IMR-90 (cell line): ENCODE measurements at regions not wholly inside any gene's neighbourhood (a gene's known extent, or its start where the extent isn't known, plus 50 kb on each side); places are given as distances from the start of the nearest gene placed in this dataset.

Experiments
- ATAC-seq: fragments of 200-7000 bp; cut with Tn5 transposase; 2 replicates; pipeline ENCODE4 v1.9.1; 2020; ENCODE audit warnings: low read depth, mild to moderate bottlenecking, moderate library complexity
- BruUV-seq: library from RNA; stranded (reverse); fragments of 400-500 nt; replicated peaks from 2 replicates; lab custom pipeline; 2021; lab: Mats Ljungman, UMichigan
- CTCF ChIA-PET: fragments of 300-600 bp; formaldehyde crosslinking; extraction: SDS; loops from one replicate; lab custom pipeline; 2021; ENCODE audit warnings: antibody characterized with exemption; lab: Yijun Ruan, JAX
- POLR2A ChIA-PET: fragments of 300-600 bp; sonication (Branson Sonifier 250); formaldehyde crosslinking; loops from one replicate; lab custom pipeline; 2022; ENCODE audit warnings: antibody characterized with exemption; ENCODE audit not compliant: unreplicated experiment; lab: Charles Lee
- DNase-seq: peaks from one replicate; pipeline ENCODE4 v3.0.0; 2013
- H2AFZ ChIP-seq: replicated peaks from 2 replicates; pipeline ENCODE3; 2013; ENCODE audit warnings: low read length, mild to moderate bottlenecking; ENCODE audit not compliant: poor library complexity
- H2AK5ac ChIP-seq: 2 replicates; pipeline ENCODE4 v1.6.1; 2013; ENCODE audit warnings: low read depth, low read length, inconsistent platforms
- H2AK9ac ChIP-seq: replicated peaks from 2 replicates; pipeline ENCODE3; 2013; ENCODE audit warnings: mild to moderate bottlenecking, low read depth, low read length, moderate library complexity; ENCODE audit not compliant: poor library complexity
- H2BK120ac ChIP-seq: 2 replicates; pipeline ENCODE4 v1.6.1; 2013; ENCODE audit warnings: low read depth, low read length, inconsistent platforms
- H2BK15ac ChIP-seq: 3 replicates; pipeline ENCODE4 v1.6.1; 2013; ENCODE audit warnings: low read depth, low read length, inconsistent platforms
- H2BK20ac ChIP-seq: 2 replicates; pipeline ENCODE4 v1.6.1; 2013; ENCODE audit warnings: low read depth, mild to moderate bottlenecking, inconsistent platforms, low read length, moderate library complexity
- H2BK5ac ChIP-seq: 2 replicates; pipeline ENCODE4 v1.6.1; 2013; ENCODE audit warnings: mild to moderate bottlenecking, low read depth, low read length, inconsistent platforms; ENCODE audit not compliant: poor library complexity, severe bottlenecking
- H3K14ac ChIP-seq: replicated peaks from 2 replicates; pipeline ENCODE4 v1.6.1; 2013; ENCODE audit warnings: low read depth, low read length, inconsistent platforms
- H3K18ac ChIP-seq: 2 replicates; pipeline ENCODE4 v1.6.1; 2013; ENCODE audit warnings: low read depth, low read length, control low read depth
- H3K23ac ChIP-seq: 2 replicates; pipeline ENCODE4 v1.6.1; 2013; ENCODE audit warnings: low read depth, low read length, inconsistent platforms
- H3K27ac ChIP-seq: 2 replicates; pipeline ENCODE4 v1.5.1; 2013; ENCODE audit warnings: mild to moderate bottlenecking, control low read depth, low read length; ENCODE audit not compliant: insufficient read depth
- H3K27me3 ChIP-seq: 2 replicates; pipeline ENCODE4 v1.6.1; 2013; ENCODE audit warnings: low read length; ENCODE audit not compliant: control insufficient read depth, insufficient read depth
- H3K36me3 ChIP-seq: 2 replicates; pipeline ENCODE4 v1.6.1; 2013; ENCODE audit warnings: low read length, mixed read lengths; ENCODE audit not compliant: control insufficient read depth, insufficient read depth
- H3K4ac ChIP-seq: 2 replicates; pipeline ENCODE4 v1.6.1; 2013; ENCODE audit warnings: low read depth, low read length, inconsistent platforms
- H3K4me1 ChIP-seq: 2 replicates; pipeline ENCODE4 v1.6.1; 2013; ENCODE audit warnings: low read length, mixed read lengths; ENCODE audit not compliant: control insufficient read depth, insufficient read depth
- H3K4me2 ChIP-seq: 2 replicates; pipeline ENCODE4 v1.6.1; 2013; ENCODE audit warnings: low read depth, mild to moderate bottlenecking, control low read depth, low read length, moderate library complexity
- H3K4me3 ChIP-seq: 2 replicates; pipeline ENCODE4 v1.5.1; 2013; ENCODE audit warnings: low read depth, mild to moderate bottlenecking, control low read depth, low read length, moderate library complexity; ENCODE audit not compliant: insufficient read depth
- H3K56ac ChIP-seq: 2 replicates; pipeline ENCODE4 v1.6.1; 2013; ENCODE audit warnings: low read length, inconsistent platforms; ENCODE audit not compliant: insufficient read depth; ENCODE audit errors: extremely low read depth
- H3K79me1 ChIP-seq, 2 experiments: 2 replicates each; pipeline ENCODE4 v1.6.1; 2013; ENCODE audit warnings: low read length in 2 of 2, inconsistent platforms in 1 of 2, low read depth in 1 of 2
- H3K9ac ChIP-seq: 2 replicates; pipeline ENCODE4 v1.6.1; 2013; ENCODE audit warnings: low read depth, low read length, control low read depth
- H3K9me1 ChIP-seq: 2 replicates; pipeline ENCODE4 v1.6.1; 2013; ENCODE audit warnings: low read length, inconsistent platforms; ENCODE audit not compliant: insufficient read depth
- H3K9me3 ChIP-seq: 2 replicates; pipeline ENCODE4 v1.6.1; 2013; ENCODE audit warnings: low read length; ENCODE audit not compliant: control insufficient read depth, insufficient read depth
- H4K20me1 ChIP-seq: 2 replicates; pipeline ENCODE4 v1.6.1; 2013; ENCODE audit warnings: low read length, inconsistent platforms; ENCODE audit not compliant: insufficient read depth
- H4K5ac ChIP-seq: 2 replicates; pipeline ENCODE4 v1.6.1; 2013; ENCODE audit warnings: mild to moderate bottlenecking, low read depth, low read length, control low read depth
- H4K8ac ChIP-seq, 2 experiments: 2 replicates each; pipeline ENCODE4 v1.6.1; 2013; ENCODE audit warnings: low read depth in 2 of 2, low read length in 2 of 2, control low read depth in 1 of 2, inconsistent platforms in 1 of 2
- H4K91ac ChIP-seq: 2 replicates; pipeline ENCODE4 v1.6.1; 2013; ENCODE audit warnings: low read depth, low read length, inconsistent platforms; ENCODE audit not compliant: insufficient read depth
- BHLHE40 ChIP-seq: fragments of 150-350 bp; IDR thresholded peaks from 2 replicates; pipeline ENCODE4 v1.6.1; 2016; ENCODE audit warnings: mild to moderate bottlenecking, low read depth, low read length
- CEBPB ChIP-seq: IDR thresholded peaks from 2 replicates; pipeline ENCODE4 v1.6.1; 2012; ENCODE audit warnings: low read depth, low read length, improper control_type of control experiment
- CHD1 ChIP-seq: IDR thresholded peaks from 2 replicates; pipeline ENCODE4 v1.6.1; 2012; ENCODE audit warnings: low read depth, low read length, improper control_type of control experiment
- CTCF ChIP-seq: conservative IDR thresholded peaks from 2 replicates; pipeline ENCODE4 v1.5.1; 2012; ENCODE audit warnings: mild to moderate bottlenecking, low read depth, low read length, improper control_type of control experiment
- ELK1 ChIP-seq: fragments of 150-350 bp; IDR thresholded peaks from 2 replicates; pipeline ENCODE4 v1.6.1; 2016; ENCODE audit warnings: low read depth, mild to moderate bottlenecking, low read length, moderate library complexity, borderline replicate concordance
- FOS ChIP-seq: fragments of 150-350 bp; IDR thresholded peaks from 2 replicates; pipeline ENCODE4 v1.6.1; 2016; ENCODE audit warnings: low read depth, low read length
- MAFK ChIP-seq: IDR thresholded peaks from 2 replicates; pipeline ENCODE4 v1.6.1; 2012; ENCODE audit warnings: low read depth, low read length, improper control_type of control experiment
- MAZ ChIP-seq: IDR thresholded peaks from 2 replicates; pipeline ENCODE4 v1.6.1; 2012; ENCODE audit warnings: low read depth, mild to moderate bottlenecking, low read length, improper control_type of control experiment, moderate library complexity, borderline replicate concordance
- MXI1 ChIP-seq: IDR thresholded peaks from 2 replicates; pipeline ENCODE4 v1.6.1; 2012; ENCODE audit warnings: low read depth, mild to moderate bottlenecking, low read length, moderate library complexity, borderline replicate concordance
- NFE2L2 ChIP-seq: fragments of 150-350 bp; IDR thresholded peaks from 2 replicates; pipeline ENCODE4 v1.6.1; 2016; ENCODE audit warnings: low read depth, mild to moderate bottlenecking, low read length
- POLR2A ChIP-seq: IDR thresholded peaks from 2 replicates; pipeline ENCODE4 v1.6.1; 2012; ENCODE audit warnings: mild to moderate bottlenecking, low read depth, low read length
- RAD21 ChIP-seq: IDR thresholded peaks from 2 replicates; pipeline ENCODE4 v1.6.1; 2012; ENCODE audit warnings: low read length, improper control_type of control experiment
- RCOR1 ChIP-seq: IDR thresholded peaks from 2 replicates; pipeline ENCODE4 v1.6.1; 2012; ENCODE audit warnings: mild to moderate bottlenecking, low read length, improper control_type of control experiment; ENCODE audit not compliant: insufficient replicate concordance
- RFX5 ChIP-seq: IDR thresholded peaks from 2 replicates; pipeline ENCODE4 v1.8.0; 2012; ENCODE audit warnings: low read depth, mild to moderate bottlenecking, low read length, moderate library complexity
- SMC3 ChIP-seq: fragments of 150-350 bp; IDR thresholded peaks from 2 replicates; pipeline ENCODE4 v1.6.1; 2016; ENCODE audit warnings: low read depth, mild to moderate bottlenecking, antibody characterized with exemption, low read length, moderate library complexity
- USF2 ChIP-seq: fragments of 150-350 bp; IDR thresholded peaks from 2 replicates; pipeline ENCODE4 v1.6.1; 2017; ENCODE audit warnings: mild to moderate bottlenecking, antibody characterized with exemption, low read length, low read depth
- WGBS, 2 experiments: methylation state at CpG; one replicate each; pipeline versions ENCODE4 v1.1.5 to v1.1.7; 2013; ENCODE audit warnings: missing lambda C conversion rate in 2 of 2; ENCODE audit not compliant: insufficient read length in 1 of 2; ENCODE audit errors: extremely low coverage in 2 of 2; 5-methylcytosine and 5-hydroxymethylcytosine counted together
- dilution Hi-C: fragments of 300-500 bp; cut with HindIII; formaldehyde crosslinking; loops from one replicate; pipeline ENCODE4 v1.14.3; 2018; ENCODE audit warnings: low sequenced_read_pairs; ENCODE audit not compliant: unreplicated experiment
- in situ Hi-C: fragments of 300-500 bp; cut with MboI; formaldehyde crosslinking; loops from 3 replicates; pipeline ENCODE4 v1.14.3; 2019; ENCODE audit warnings: low sequenced_read_pairs, inconsistent platforms, mixed read lengths
- intact Hi-C: fragments of 100-400 bp; cut with micrococcal nuclease; formaldehyde crosslinking; loops from 2 replicates; pipeline ENCODE4 v1.10.0; 2022

DNA sequence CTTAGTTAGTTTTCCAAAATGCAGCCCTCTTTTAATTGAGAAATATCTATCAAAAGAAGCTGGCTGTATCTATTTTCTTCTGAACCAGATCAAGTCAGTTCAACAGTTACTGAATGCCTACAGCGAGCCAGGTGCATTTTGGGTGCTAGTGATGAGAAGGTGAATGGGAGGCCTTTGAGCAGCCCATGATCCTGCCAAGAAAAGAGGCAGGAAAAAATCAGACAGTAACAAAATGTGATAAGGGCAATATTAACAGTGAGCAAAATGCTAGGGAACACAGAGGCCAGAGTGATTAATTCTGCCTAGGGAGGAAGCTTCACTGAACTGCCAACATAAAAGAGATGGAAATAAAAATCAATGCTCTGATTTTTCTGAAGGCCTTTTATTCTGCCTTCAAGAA lies 248.5 kb downstream of the SNCA start:
- no peak overlapping the region for H3K18ac ChIP-seq
- no peak overlapping the region for H3K14ac ChIP-seq
- no peak overlapping the region for H2BK5ac ChIP-seq
- H3K9me1 ChIP-seq: no peaks in the 10 kb centered on the region
- no TSS peak for BruUV-seq
- no peak overlapping the region for H4K91ac ChIP-seq
- H3K9me3 ChIP-seq: no peaks in the 10 kb centered on the region
- H2AK9ac ChIP-seq: no peak overlapping the region
- H3K36me3 ChIP-seq: no peaks in the 10 kb centered on the region
- H3K79me1 ChIP-seq: no peaks in the 10 kb centered on the region
- in situ Hi-C loops: no loop called here
- no peak overlapping the region for H2BK120ac ChIP-seq
- no peak overlapping the region for H4K8ac ChIP-seq
- H3K9ac ChIP-seq: no peak overlapping the region
- ChIA-PET POLR2A (no interaction called here), CTCF (no interaction called here)
- H3K4me3 ChIP-seq: no peak overlapping the region
- H3K4ac ChIP-seq: no peak overlapping the region
- no peak overlapping the region for H2BK15ac ChIP-seq
- dilution Hi-C loops: no loop called here
- intact Hi-C loops: loop anchor here (1.0 kb wide), 1 partner anchor 316 kb away; no protein-coding TSS in a partner anchor
- H4K5ac ChIP-seq: no peak overlapping the region
- ATAC-seq (no peak), DNase-seq (no peak)
- H3K27ac ChIP-seq: no peak overlapping the region
- no peak overlapping the region for H3K4me2 ChIP-seq
- H3K23ac ChIP-seq: no peak overlapping the region
- H4K20me1 ChIP-seq: no peaks in the 10 kb centered on the region
- H2AFZ ChIP-seq: no peak overlapping the region
- no CpG with 5 or more reads among the region's 1 CpG for WGBS, 2 experiments
- H3K27me3 ChIP-seq: no peaks in the 10 kb centered on the region
- H2AK5ac ChIP-seq: no peak overlapping the region
- H3K4me1 ChIP-seq: no peaks in the 10 kb centered on the region
- TF ChIP-seq ELK1 (no peak), RFX5 (no peak), MAZ (no peak), MXI1 (no peak), BHLHE40 (no peak), RAD21 (no peak), CEBPB (no peak), RCOR1 (no peak), CHD1 (no peak), POLR2A (no peak), MAFK (no peak), SMC3 (no peak), CTCF (no peak), USF2 (no peak), NFE2L2 (no peak), FOS (no peak)
- no peak overlapping the region for H3K56ac ChIP-seq
- H2BK20ac ChIP-seq: no peak overlapping the region
